Mesenteric fat pad (tissue), 1 donor: ENCODE measurements at regions not wholly inside any gene's neighbourhood (a gene's known extent, or its start where the extent isn't known, plus 50 kb on each side); places are given as distances from the start of the nearest gene placed in this dataset.
"Not testable (repeated sequence)": the region's sequence is repeated elsewhere in the genome, so short reads cannot be mapped to it uniquely, and the experiment has no call there.

ENCODE experiments used
- DNase-seq: peaks from one replicate; pipeline ENCODE4 v3.0.0-alpha.2; 2020; ENCODE audit warnings: low spot score
- donor health status: DM: yes; HTN: yes; CAD: no.

DNA sequence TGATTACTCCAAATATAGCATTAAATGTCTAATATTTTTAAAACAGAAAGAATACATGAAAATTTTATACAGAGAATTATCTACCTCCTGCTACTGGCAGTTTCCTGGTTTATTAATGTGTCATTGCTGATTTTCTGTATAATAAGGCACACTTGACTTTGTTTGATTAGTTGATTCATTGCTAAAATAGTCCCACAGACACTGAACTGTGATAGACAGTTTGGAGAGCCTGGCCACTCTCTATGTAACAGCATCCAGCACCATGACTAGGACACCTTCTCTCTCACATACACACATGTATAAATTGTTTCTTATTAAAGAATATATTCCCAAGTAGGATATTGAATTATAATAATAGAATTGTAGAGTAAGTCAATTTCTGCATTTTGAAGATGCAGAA, 368.5 kb upstream of the SNX7 start:
- no peak for DNase-seq

DNA sequence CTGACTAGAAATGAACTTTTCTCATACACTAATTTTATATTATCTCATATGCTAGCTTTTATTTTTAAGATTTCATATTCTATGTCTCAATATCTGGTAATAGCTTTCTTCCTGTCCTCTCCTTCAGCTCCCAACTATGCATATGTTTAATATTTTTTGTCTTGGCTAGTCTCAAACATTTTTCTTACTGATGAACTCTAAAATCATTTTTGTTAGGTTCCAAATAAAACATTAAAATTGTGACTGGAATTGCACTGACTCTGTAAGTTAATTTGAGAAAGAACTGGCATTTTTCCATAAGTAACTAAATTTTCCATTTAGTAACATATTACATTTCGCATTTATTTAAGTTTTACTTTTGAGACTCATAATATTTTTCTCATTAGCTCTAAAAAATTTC, 368.5 kb upstream of the DPYD start:
- DNase-seq = no peak

DNA sequence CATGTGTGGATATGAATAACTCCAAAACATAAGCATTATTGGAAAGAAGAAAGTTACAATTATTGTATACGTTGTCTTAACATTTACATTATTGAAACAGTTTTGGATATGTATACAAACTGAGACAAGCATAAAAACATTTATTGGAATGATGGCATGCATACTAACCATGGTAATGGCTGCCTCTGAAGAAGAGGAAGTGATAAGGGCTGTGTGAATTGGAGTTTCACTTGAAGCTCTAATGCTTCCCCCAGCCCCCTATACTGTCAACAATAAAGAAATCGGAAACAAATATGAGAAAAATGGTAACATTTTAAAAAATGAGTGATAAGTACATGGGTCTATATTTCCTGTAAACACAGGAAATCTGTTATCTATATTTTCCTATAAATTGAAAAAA, 367.7 kb upstream of the DPYD start:
- DNase-seq = no peak

DNA sequence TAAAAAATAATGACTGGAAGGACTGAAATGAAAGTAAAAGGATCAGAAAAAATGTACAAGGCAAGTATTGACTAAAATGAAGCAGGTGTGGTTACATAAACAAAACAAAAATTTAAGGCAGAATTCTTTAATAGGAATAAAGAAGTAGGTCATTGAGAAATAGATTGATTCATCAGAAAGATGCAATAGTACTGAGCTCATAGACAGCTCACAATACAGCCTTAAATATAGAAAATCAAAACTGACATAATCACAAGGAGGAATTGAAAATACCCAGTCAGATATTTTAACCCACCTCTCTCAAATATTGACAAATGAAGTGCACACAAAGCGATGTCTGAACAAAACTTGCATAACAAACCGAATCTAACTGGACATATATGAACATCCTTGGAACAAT, 366.8 kb upstream of the DPYD start:
- no peak for DNase-seq

DNA sequence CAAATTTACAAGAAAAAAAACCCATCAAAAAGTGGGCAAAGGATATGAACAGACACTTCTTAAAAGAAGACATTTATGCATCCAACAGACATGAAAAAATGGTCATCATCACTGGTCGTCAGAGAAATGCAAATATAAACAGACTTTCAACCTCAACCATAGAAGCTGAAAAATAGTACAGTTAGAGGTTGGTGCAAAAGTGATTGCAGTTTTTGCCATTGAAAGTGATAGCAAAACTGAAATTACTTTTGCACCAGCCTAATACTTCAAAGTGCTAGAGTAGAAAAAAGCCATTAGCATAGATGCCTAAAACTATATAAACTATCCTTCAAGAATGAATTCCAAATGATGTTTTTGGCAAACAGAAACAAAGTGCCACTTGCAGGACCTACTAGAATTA, 365.8 kb upstream of the DPYD start:
- no peak for DNase-seq

DNA sequence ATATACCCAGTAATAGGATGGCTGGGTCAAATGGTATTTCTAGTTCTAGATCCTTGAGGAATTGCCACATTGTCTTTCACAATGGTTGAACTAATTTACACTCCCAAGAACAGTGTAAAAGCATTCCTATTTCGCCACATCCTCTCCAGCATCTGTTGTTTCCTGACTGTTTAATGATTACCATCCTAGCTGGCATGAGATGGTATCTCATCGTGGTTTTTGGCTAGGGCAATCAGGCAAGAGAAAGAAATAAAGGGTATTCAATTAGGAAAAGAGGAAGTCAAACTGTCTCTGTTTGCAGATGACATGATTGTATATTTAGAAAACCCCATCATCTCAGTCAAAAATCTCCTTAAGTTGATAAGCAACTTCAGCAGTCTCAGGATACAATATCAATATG, 364.5 kb upstream of the DPYD start:
- DNase-seq = not testable (repeated sequence)

DNA sequence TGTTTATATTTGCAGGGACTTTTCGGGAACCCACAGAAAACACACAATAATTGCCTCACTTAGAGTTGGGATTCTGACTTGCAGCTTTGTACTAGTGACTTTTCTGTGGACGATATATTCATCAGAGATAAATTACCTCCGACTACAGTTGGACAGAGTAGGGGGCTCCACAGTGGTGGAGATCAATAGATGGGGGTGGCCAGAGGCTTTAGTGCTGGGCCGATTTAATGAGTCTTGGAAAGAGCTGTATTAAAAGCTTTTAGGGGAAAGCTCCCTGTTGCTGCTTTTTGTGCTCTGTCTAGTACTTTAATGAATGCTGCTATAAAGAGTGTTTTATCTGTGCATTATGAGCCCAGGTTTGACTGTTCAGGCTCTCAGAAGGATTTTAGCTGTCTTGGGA, 359.2 kb upstream of the DPYD start:
- DNase-seq = no peak

DNA sequence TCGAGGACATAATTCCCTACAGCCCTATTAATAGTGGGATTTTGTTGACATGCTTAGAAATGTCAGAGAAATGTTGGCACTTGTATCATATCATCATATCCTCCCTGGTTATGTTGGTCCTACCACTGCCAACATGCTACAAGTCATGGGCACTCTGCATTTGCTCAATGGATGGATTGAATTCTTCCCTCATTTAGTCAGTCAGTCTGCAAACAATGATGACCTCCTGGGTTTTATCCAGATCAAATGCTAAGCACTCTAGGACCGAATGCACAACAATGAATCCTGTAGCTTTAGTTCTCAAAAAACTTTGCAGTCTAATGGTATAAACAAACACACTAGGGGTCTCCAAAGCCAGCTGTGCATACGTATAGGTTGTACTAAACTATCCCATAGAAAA, 357.2 kb upstream of the DPYD start:
- no peak for DNase-seq

DNA sequence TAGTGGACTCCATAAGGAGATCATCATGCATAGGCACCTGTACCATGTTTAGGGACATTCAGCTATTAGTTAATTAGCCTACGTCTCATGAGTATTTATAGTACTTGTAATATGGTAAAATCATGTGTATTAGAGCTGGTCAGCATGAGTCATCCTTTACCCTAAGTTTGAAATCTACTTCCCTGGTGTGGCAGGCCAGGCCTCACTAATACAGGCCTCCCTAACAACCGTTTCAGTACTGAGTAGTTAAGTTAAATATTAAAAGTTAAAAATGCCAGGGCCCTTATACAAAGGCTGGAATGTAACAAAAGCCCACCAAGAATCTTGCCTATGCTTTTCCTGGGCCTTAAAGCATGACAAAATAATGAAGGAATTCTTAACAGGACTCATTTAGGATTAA, 356.3 kb upstream of the DPYD start:
- no peak for DNase-seq

DNA sequence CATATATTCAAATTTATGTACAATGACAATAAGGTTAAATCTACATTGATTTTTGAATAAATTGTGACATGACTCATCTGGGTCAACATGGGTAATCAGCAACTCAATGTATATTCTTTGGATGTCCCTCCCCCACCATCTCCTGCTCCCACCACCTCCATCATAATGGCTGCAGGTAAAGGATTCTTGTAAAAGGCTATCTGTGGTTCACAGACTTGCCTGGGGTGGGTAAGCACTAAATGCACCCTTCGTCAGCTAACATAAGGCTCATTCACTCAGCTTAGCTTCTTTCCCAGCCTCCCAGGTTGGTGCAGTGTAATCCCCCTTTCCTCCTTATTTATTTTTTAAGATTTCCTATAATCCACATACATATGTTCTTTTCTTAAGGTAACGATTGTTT, 355.7 kb upstream of the DPYD start:
- DNase-seq = no peak

DNA sequence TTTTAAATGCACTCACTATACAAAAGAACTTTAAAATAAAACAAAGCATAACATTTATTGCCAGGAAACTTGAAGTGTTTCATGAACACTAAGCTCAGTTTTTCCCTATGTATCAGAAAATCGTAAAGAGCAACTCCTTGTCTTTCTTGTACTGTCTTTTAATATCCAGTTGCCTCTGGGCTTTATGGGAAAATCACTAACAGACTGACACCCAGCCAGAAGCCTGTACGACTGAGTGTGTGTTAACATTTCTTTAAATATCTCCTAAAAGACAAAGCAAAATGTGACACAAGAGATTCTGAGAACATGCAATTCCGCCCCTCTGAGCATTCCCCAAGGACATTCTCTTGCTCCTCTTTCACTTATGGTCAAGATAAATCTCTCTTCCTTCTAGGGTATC, 347.5 kb upstream of the DPYD start:
- no peak for DNase-seq

DNA sequence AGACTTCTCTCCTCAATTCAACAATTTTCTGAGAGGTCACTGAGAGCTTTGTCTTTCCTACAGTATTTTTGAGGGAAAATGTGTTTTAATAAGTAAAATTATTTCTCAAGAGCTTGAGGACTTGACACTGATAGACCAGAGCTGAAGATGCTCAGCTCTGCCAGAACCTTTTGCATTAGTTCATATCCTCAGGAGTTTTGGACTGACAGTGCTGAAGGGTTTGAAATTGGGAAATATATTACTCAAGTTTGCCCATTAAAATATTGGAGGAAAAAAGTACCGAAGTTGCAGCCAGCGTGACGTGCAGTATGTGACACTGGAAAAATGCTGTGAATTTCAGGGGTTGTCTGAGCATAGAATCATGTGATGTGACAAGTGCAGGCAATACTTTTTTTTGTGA, 346.6 kb upstream of the DPYD start:
- DNase-seq = no peak

DNA sequence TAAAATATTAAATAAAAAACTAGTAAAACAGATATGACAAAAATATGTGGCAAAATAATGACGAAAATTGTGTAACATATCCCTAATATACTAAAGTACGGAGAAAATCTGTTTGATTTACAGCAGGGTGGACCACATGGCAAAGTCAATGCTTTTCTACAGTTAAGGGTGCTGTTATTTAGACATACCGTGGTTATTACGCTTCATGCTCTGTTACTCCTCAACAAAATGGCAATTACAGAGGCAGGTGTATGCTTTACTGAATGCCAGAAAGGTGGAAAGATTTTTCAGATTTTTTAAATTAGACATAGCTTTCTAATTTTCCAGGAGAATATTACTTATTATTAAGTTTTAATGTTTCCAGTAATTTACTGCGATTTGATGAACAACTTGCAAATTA, 343.9 kb upstream of the DPYD start:
- no peak for DNase-seq

DNA sequence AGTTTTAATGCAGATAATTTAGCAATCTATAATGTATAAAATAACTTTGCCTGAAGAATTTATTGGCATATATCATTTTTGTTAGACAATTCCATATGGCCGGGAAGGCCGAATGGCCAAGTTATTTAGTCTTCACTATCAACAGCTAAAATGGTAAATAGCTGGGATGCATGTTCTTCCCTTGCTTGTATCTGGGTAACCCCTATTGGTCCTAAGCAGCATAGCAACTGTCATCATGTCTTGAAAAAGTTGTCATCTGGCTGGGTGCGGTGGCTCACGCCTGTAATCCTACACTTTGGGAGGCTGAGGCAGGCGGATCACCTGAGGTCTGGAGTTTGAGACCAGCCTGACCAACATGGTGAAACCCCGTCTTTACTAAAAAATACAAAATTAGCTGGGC, 340.0 kb upstream of the DPYD start:
- DNase-seq = no peak

DNA sequence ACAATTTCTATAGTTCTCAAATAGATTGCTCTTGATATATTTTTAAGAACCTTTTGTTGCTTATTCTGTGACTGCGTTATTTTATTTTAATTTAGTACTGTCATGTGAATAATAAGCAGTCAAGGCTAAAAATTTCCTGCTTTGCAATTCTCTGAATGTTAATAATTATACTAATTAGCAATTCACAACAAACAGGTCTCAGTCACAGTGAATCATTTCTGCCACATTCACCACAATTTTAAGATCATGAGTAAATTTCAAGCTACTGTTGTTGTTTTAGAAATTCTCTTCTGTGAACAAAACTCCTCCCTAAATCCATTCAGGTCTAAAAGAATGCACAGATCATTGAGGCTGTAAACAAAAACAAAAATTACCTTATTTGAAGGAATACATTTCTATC, 339.6 kb upstream of the DPYD start:
- no peak for DNase-seq

DNA sequence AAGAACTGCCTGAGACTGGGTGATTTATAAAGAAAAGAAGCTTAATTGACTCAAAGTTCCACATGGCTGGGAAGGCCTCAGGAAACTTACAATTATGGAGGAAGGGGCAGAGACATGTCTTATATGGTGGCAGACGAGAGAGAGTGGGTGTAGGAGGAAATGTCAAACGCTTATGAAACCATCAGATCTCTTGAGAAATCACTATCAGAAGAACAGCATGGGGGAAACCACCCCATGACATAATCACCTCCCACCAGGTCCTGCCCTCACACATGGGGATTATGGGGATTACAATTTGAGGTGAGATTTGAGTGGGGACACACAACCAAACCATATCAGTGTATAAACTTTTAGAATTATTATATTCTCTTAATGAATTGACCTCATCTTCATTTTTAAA, 335.9 kb upstream of the DPYD start:
- no peak for DNase-seq

DNA sequence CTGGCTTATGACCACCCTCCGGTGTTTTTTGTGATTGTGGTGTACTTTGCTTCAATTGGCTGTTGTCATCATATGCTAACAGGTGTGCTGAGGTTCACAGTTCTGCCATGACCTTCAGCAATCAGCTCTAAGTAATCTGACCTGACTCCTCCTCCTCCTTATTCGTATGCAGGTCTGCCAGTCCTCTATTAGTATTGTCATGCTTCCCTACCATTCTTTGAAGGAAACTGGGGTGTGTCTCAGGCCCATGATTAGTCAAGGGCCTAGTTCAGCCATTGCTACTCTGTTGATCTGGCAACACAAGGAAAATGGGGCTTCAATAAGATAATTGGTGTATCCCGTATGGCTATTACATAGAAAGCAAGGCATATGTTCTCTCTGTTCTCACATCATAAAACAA, 332.3 kb upstream of the DPYD start:
- DNase-seq = no peak

DNA sequence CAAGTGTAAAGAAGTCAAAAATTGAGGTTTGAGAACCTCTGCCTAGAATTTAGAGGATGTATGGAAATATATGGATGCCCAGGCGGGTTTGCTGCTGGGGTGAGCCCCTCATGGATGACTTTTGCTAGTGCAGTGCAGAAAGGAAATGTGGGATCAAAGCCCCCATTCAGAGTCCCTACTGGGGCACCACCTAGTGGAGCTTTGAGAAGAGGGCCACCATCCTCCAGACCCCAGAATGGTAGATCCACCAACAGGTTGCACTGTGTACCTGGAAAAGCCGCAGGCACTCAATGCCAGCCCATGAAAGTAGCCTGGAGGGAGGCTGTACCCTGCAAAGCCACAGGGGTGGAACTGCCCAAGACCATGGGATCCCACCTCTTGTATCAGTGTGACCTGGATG, 330.7 kb upstream of the DPYD start:
- no peak for DNase-seq

DNA sequence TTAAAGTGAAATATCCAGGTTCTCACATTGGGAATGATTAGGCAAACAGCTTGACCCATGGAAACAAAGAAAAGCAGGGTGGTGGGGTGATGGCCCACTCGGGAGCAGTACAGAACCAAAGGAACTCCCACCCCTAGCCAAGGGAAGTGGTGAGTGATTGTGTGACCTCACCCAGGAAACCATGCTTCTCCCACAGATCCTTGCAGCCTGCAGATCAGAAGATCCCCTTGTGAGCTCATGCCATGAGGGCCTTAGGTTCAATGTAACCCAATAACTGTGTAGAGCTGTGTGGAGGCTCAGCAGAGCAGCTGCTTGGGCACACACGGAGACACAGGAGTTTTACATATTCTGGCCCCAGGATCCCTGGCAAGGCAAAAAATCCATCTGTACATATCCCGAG, 311.8 kb upstream of the DPYD start:
- DNase-seq = no peak

DNA sequence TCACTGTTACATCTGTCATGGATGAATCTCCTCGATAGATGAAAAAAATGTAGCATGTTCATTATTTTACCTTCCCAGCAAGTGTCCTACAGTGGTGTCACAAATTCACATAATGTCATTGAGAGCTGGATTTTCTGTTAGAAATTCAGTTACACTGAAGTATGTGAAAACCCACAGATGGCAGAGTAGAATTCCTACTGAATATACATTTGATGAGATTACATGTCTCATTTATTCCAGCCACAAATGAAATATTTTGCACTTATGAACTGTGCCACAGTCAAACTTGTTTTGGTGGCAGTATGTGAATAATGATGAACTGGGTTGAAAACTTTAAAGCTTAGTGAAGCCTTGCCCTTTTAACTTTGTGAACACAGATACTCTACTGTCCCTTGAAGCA, 301.9 kb upstream of the DPYD start:
- no peak for DNase-seq

DNA sequence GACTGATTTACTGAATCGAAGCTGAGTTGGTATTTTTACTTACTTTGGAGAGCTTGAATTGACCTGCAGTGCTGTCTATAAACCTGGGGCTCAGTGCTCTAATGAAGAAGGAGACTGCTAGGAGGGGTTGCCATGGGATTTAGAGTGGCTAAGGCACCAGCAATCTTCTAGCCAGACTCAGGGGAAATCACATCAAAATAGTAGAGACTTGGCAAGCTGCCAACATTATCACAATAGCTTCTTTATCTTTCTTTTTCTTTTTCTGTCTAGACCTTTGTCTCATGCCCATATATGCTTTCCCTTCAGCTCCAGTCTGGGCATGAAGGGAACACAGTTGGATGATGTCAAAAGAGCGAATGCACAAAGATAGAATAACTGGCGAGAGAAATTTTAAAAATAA, 301.1 kb upstream of the DPYD start:
- DNase-seq = no peak

DNA sequence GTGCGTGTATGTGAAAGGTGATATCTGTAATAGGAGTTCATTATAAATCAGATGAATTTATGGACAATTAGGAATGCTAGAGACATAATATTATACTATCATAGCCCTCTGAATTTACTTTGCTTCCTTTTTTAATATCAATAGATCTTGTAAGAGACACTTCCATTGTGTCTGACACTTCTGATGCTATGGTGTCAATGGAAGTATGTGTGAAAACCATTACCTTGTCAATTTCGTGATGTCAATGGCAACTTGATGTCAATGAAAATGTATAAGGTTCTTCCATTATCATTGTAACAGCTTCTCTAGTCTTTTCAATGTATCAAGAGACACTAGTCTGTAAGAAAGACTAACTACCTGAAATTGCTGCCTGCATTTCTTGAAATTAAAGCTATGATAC, 296.8 kb upstream of the DPYD start:
- no peak for DNase-seq

DNA sequence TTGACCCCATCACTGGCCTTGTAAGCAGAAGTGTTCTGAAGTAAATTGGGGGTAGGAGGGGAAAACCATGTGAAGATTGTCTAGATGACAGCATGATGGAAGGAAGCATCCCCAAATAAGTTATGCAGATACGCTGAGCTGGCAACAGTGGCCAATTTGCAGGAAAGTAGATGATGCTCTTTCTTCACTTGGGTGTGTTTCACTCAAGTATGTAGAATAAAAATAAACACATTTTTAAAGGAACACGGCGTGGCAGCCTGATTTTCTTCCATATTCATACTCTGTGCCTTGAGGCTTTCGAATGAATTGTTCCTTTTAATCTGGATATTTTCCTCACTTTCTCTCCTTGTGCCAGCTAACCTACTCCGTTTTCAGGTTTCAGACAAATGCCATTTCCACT, 295.5 kb upstream of the DPYD start:
- DNase-seq = no peak

DNA sequence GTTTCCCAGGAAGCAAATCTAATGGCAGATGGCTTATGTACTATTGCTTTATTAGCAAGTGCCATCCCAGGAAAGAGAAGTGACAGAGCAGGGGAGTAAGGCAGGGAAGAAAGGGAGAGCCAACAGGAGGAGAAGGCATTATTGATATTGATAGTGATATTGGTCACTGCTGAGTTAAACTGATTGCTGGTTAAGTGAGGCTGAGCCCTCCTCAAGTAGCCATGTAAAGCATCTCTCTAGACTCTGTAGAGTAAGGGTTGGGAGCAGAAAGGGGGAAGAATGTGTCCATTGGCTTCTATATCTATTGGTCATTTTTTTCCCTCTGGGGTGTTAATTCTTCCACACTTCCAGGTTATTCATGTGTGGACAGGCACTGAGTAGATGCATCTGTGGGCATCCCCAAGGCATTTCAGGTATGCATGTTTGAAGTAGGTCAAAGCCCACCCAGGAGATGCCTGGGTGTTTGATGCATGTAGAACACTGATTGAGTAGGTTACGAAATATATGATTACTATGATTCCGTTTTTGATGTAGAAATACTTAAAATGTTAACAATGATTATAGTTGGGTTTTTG, 290.5 kb upstream of the DPYD start:
- no peak for DNase-seq
